Gastroesophageal sphincter (tissue), 4 donors: ENCODE measurements at regions not wholly inside any gene's neighbourhood (a gene's known extent, or its start where the extent isn't known, plus 50 kb on each side); places are given as distances from the start of the nearest gene placed in this dataset.
"Not testable (repeated sequence)": the region's sequence is repeated elsewhere in the genome, so short reads cannot be mapped to it uniquely, and the experiment has no call there.

ENCODE experiments used
- ATAC-seq: fragments of 150-250 bp; one replicate; pipeline ENCODE4 v1.9.1; 2016; ENCODE audit warnings: mild to moderate bottlenecking, moderate library complexity
- H3K27ac ChIP-seq, 4 donors: fragments of 200-600 bp; sonication (generic) in 3 of 4; 1 replicate in 3 of 4; 2 replicates in 1 of 4; pipeline ENCODE4 v1.5.1; 2016 to 2019
- H3K27me3 ChIP-seq: fragments of 200-600 bp; sonication (generic); one replicate; pipeline ENCODE4 v1.5.1; 2019
- H3K36me3 ChIP-seq, 2 donors: fragments of 200-600 bp; sonication (generic); one replicate each; pipeline ENCODE4 v1.5.1; 2019; ENCODE audit warnings: control low read depth in 1 of 2
- H3K4me1 ChIP-seq, 3 donors: fragments of 200-600 bp; sonication (generic); 1 replicate in 2 of 3; 2 replicates in 1 of 3; pipeline ENCODE4 v1.5.1; 2016 to 2019; ENCODE audit warnings: control low read depth in 2 of 3
- H3K4me3 ChIP-seq, 2 donors: fragments of 200-600 bp; sonication (generic); one replicate each; pipeline ENCODE4 v1.5.1; 2019; ENCODE audit warnings: mild to moderate bottlenecking in 1 of 2, moderate library complexity in 1 of 2
- H3K9me3 ChIP-seq, 3 donors: fragments of 200-600 bp; sonication (generic); one replicate each; pipeline ENCODE4 v1.5.1; 2017 to 2019; ENCODE audit warnings: control low read depth in 2 of 3
- EP300 ChIP-seq: sonication (generic); formaldehyde crosslinking; IDR thresholded peaks from one replicate; pipeline ENCODE4 v1.6.1; 2017; ENCODE audit warnings: antibody characterized with exemption, mild to moderate bottlenecking
- POLR2A ChIP-seq, 2 donors: fragments of 450-650 bp; IDR thresholded peaks; one replicate each; pipeline ENCODE4 v1.6.1; 2017; ENCODE audit warnings: antibody characterized with exemption in 2 of 2, mild to moderate bottlenecking in 2 of 2, moderate library complexity in 1 of 2
- POLR2AphosphoS5 ChIP-seq: sonication (generic); formaldehyde crosslinking; IDR thresholded peaks from one replicate; pipeline ENCODE4 v1.6.1; 2017; ENCODE audit warnings: antibody characterized with exemption
- WGBS, 2 donors: methylation state at CpG; one replicate each; pipeline ENCODE4 v1.1.5; 2018; ENCODE audit warnings: low coverage in 1 of 2; 5-methylcytosine and 5-hydroxymethylcytosine counted together
- TF ChIP-seq, protein P1 (sequence below), 4 experiments: fragments of 200-600 bp in 2 of 4; fragments of 450-650 bp in 2 of 4; sonication (generic) in 1 of 4; IDR thresholded peaks; one replicate each; pipeline ENCODE4 v1.5.1; 2017 to 2019; ENCODE audit warnings: antibody characterized with exemption in 4 of 4, mild to moderate bottlenecking in 2 of 4, moderate library complexity in 2 of 4

DNA sequence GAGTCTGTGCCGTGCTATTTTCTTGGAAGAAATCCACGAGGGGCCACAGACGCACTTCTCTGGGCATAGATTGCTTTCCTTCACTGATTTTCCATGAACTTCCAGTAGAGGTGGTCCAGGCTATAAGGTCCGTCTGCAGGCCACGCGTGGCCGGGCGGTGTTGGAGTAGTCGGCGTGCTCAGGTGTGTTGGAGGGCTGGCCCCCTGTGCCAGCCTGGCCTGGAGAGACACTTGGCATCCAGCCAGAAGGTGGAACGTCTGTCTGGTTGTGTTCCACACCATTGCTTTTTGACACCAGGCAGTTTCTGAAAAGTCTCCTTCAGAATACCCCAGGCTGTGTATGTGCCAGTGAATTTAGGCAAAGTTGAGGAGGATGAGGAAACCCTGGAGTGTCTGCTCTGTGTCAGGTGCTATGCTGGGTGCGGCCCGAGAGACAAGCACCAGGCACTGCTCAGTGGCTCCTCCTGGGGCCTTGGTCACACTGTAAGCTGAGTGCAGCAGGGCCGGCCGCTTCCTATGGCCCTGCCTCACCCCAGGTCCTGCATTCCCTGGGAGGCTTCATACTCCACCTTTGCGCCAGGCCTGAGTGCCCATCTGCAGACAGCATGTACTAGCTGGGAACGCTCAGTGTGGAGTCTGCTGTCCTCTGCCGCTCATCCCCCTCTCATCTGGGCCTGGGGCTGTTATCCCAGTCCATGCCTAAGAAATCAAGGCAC lies 52.1 kb upstream of the TAMM41 start:
- WGBS, 2 donors: no CpG with 5 or more reads among the region's 18 CpGs
- Histone ChIP-seq H3K36me3 (no peaks in the 10 kb centered on the region), H3K4me3 (no peak overlapping the region), H3K4me1 (no peaks in the 10 kb centered on the region), H3K9me3 (no peaks in the 10 kb centered on the region), H3K27me3 (peaks cover 7% of the 10 kb centered on the region), H3K27ac (no peak overlapping the region)
- no peak for TF ChIP-seq POLR2A (IDR thresholded peaks at IDR 0.05)
- no peak for TF ChIP-seq EP300
- TF ChIP-seq POLR2AphosphoS5: no peak
- TF ChIP-seq, protein P1, sequence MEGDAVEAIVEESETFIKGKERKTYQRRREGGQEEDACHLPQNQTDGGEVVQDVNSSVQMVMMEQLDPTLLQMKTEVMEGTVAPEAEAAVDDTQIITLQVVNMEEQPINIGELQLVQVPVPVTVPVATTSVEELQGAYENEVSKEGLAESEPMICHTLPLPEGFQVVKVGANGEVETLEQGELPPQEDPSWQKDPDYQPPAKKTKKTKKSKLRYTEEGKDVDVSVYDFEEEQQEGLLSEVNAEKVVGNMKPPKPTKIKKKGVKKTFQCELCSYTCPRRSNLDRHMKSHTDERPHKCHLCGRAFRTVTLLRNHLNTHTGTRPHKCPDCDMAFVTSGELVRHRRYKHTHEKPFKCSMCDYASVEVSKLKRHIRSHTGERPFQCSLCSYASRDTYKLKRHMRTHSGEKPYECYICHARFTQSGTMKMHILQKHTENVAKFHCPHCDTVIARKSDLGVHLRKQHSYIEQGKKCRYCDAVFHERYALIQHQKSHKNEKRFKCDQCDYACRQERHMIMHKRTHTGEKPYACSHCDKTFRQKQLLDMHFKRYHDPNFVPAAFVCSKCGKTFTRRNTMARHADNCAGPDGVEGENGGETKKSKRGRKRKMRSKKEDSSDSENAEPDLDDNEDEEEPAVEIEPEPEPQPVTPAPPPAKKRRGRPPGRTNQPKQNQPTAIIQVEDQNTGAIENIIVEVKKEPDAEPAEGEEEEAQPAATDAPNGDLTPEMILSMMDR (IDR thresholded peaks at IDR 0.05): no peak
- no peak for ATAC-seq

DNA sequence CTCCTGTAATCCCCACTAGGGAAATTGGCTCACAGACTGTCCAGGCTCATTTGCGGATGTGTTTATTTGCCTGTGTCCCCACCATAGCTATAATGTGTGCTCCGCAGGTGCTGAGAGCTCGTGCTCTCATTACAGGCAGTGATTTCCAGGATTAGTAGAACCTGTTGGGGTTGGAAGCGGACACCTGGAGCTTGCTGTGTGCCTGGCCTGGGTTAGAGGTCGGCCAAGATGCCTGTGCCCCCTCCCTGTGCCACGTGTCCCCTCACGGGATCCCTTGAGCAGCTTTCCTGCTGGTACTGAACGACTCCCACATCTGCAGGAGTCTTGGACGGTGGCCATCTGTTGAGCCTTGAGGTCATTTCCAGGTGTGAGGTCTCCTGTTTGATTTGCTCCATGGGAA lies 52.7 kb upstream of the TAMM41 start:
- H3K9me3 ChIP-seq, H3K4me3 ChIP-seq, ATAC-seq, H3K27me3 ChIP-seq, H3K4me1 ChIP-seq, H3K36me3 ChIP-seq, H3K27ac ChIP-seq: not testable (repeated sequence)
- WGBS, 2 donors: no CpG with 5 or more reads among the region's 9 CpGs

DNA sequence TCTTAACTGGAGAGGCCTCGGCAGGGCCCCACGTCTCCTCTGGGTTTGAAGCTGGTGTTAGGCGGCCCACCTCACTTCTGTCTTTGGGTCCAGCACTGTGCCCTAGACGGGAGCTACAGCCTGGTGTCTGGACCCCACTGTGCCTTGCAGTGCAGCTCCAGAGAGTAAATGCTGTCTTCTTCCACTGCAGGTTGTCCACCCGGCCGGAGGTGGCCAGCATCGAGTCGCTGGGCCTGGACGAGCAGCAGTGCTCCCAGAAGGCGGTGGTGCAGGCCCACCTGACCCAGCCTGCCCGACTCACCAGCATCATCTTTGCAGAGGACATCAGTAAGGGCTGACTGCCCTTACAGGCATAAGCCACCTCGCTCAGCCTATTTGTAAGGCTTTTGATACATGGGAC lies 53.1 kb upstream of the TAMM41 start:
- no peak for ATAC-seq
- WGBS, 2 donors: 87% methylated on average over 7 of the region's 12 CpGs; no CpG with 5 or more reads in 1 of the 2 donors

DNA sequence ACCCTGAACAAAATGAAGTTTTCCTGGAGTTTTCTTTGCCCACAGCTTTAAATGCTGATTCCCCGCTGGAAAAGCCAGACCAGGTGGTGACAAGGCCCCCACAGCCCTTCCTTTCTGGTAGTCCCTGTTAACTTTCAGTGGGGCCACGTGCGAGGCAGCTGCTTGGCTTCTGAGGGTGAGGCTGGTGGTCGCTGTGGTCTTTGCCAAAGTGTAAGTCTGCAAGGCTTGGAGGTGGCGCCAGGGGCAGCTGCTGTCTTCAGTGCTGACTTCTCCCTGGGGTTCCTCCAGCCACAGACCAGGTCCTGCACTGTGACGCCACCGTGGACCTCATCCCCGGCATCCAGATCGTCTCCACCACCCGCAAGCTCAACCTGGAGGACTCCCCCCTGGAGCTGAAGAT lies 54.1 kb upstream of the TAMM41 start:
- ATAC-seq: no peak
- WGBS, 2 donors: 81% methylated on average over 5 of the region's 10 CpGs; no CpG with 5 or more reads in 1 of the 2 donors

More for the DNA sequence above, 53.1 kb upstream of the TAMM41 start:
- Histone ChIP-seq H3K27me3 (peaks cover 7% of the 10 kb centered on the region), H3K4me1 (no peaks in the 10 kb centered on the region), H3K27ac (no peak overlapping the region), H3K4me3 (no peak overlapping the region), H3K9me3 (no peaks in the 10 kb centered on the region), H3K36me3 (no peaks in the 10 kb centered on the region)
- TF ChIP-seq EP300: no peak
- no peak for TF ChIP-seq POLR2A (IDR thresholded peaks at IDR 0.05)
- TF ChIP-seq, protein P1 (IDR thresholded peaks at IDR 0.05): no peak
- TF ChIP-seq POLR2AphosphoS5: no peak

DNA sequence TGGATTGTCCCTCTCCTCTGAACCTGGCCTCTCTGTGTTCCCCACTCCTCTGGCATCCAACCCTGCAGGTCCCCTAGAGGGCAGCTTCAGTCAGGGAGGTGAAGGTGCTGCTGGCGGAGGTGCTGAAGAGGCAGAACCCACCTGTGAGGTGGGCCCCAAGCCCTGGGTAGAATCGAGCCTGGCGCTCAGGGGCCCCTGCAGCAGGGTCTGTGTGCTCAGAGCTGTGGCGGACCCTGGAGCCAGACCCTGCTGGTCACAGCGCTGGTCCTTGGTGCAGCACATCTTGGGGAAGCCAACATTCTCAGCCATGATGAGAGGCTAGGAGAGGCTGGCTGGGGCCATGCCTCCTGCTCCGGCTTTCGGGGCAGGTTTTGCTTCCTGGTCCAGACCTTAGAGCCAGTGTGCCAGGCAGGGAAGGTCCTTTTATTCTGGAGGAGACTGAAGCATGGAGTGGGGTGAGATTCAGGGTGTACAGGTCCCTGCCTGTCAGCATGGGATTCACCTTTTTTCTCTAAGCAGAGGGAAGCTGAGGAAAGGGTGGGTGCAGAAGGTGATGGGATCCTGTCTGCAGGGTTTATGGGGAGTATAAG lies 54.7 kb upstream of the TAMM41 start:
- no peak for ATAC-seq
- Histone ChIP-seq H3K27me3 (peaks cover 7% of the 10 kb centered on the region), H3K36me3 (no peaks in the 10 kb centered on the region), H3K9me3 (no peaks in the 10 kb centered on the region), H3K27ac (no peak overlapping the region), H3K4me3 (no peak overlapping the region), H3K4me1 (no peaks in the 10 kb centered on the region)
- WGBS, 2 donors: no CpG with 5 or more reads among the region's 7 CpGs
- TF ChIP-seq POLR2A (IDR thresholded peaks at IDR 0.05) (no peak), EP300 (no peak), POLR2AphosphoS5 (no peak)
- TF ChIP-seq, protein P1 (IDR thresholded peaks at IDR 0.05): no peak

More for the DNA sequence above, 54.1 kb upstream of the TAMM41 start:
- no peaks in the 10 kb centered on the region for H3K9me3 ChIP-seq
- H3K27me3 ChIP-seq: peaks cover 7% of the 10 kb centered on the region
- H3K4me1 ChIP-seq: no peaks in the 10 kb centered on the region
- H3K36me3 ChIP-seq: no peaks in the 10 kb centered on the region
- H3K4me3 ChIP-seq: no peak overlapping the region
- H3K27ac ChIP-seq: no peak overlapping the region
- TF ChIP-seq, protein P1 (IDR thresholded peaks at IDR 0.05): no peak
- no peak for TF ChIP-seq EP300
- no peak for TF ChIP-seq POLR2AphosphoS5
- TF ChIP-seq POLR2A (IDR thresholded peaks at IDR 0.05): no peak
